Stimulated activated CD4-positive, alpha-beta T cell treated with anti-CD3 and anti-CD28 coated beads, Interleukin-1b, Interleukin-23, amount 100 ng/mL, for 48 hours (primary cell): ENCODE measurements at regions not wholly inside any gene's neighbourhood (a gene's known extent, or its start where the extent isn't known, plus 50 kb on each side); places are given as distances from the start of the nearest gene placed in this dataset.

ENCODE experiments used
- DNase-seq: peaks from one replicate; pipeline ENCODE4 v3.0.0-alpha.2; 2020

GRCh38 chr2:144835634-144836350, 315.9 kb upstream of the ZEB2 start:
- no peak for DNase-seq

GRCh38 chr2:144834998-144835633, 315.2 kb upstream of the ZEB2 start:
- no peak for DNase-seq

DNA sequence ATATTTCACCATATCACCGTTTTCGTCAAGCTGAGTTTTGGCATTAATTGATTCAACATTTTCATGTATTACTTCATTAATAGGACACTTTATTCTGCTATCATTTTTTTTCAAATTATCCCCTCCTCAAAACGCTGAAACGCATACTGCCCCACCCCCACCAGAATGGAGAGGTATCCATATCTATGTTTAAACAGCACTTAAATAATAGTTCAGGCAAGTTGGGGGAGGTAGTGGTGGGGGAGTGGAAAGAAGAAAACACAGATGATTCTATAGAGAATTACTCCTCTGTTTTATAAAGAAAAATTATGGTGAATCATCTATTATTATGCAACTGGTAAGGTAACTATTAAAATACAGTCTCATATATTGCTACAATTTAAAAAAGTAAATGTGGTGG, 314.4 kb upstream of the ZEB2 start:
- DNase-seq = no peak

- no peak for DNase-seq
Measured at GRCh38 chr2:144833075-144833637, 313.2 kb upstream of the ZEB2 start.

GRCh38 chr2:144832048-144832447, 312.1 kb upstream of the ZEB2 start:
- DNase-seq = no peak

DNA sequence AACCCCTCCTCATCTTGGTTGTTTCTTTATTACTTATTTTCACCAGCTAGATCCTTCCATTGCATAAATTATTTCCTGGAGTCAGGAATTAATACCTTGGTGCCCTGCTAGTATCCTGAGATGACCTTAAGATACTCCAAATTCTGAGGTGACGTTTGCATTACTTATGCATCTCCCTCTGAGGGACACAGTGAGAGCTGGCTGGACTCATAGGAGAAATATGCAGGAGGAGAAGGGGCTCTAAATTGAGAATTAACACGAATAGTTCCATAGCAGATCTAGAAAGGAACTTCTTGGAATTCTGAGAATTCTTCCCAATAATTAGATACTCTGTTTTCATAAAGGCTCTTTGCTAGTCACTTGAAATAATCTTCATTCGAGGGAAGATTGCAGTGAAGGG, 310.6 kb upstream of the ZEB2 start:
- no peak for DNase-seq

DNA sequence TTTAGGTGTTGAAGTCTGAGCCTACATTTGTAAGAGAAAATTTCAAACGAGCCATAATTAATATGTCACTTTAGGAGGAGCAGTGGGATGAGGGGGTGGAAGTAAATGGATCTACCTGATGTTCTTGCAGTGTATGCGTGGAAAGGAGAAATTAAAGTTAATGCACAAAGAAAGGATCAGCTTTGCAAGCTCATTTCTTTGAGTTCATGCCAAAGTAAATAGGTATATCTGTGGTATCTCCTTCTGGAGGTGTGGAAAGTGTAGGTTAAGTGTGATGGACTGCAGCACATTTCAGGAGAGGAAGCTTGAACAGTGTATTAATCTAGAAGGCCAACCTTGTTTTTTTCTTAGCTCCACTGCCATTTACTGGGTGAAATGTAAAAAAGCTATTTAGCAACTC, 307.5 kb upstream of the ZEB2 start:
- DNase-seq = no peak

DNA sequence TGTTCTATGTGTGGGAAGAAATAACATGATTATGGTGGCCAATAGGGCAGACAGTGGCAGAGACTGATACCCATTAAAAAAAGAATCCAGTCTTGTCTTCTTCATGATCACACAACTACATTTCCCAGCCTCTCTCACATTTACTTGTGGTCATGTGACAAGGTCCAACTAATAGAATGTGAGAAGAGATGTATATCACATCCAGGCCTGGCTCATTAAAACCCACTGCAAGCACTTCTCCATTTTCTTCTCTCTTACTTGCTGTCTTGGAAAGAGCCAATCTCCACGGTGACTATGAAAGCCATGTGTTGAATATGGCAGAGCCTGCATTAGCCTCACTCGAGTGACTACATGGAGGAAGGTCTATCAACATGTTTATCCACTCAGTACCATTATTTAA, 306.2 kb upstream of the ZEB2 start:
- no peak for DNase-seq

DNA sequence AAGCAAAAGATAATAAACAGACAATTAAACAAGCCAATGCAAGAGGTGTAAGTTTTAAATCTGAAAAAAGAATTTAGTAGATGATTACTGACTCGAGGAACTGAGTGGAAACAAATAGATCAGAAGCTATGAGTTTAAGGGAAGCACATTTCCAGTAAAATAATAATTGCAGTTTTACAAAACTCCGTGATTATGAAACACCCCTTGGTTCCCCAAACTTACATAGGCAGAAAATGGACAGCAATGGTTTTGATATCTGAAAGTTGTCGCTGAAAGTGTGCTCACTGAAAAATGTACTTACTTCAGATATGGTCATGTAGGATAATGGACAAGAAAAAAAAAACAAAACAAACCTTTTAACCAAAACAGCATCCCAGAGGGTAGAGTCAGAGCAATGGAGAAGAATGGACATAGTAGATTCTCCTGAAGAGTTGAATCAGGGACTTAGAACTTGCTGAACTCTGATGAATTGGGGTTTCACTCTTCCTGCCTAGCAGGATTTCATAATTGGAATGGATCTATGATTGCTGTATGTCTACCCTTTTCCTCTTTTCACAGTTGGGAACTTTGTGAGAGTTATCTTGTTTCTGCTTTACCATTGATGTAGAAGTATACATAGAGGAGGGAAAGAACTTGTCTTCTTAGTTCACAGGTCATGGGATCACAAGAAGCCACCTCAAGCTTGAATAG, 305.6 kb upstream of the ZEB2 start:
- no peak for DNase-seq

GRCh38 chr2:144824306-144825080, 304.6 kb upstream of the ZEB2 start:
- DNase-seq = no peak

- no peak for DNase-seq
Measured at GRCh38 chr2:144822966-144823365, 303.0 kb upstream of the ZEB2 start.

DNA sequence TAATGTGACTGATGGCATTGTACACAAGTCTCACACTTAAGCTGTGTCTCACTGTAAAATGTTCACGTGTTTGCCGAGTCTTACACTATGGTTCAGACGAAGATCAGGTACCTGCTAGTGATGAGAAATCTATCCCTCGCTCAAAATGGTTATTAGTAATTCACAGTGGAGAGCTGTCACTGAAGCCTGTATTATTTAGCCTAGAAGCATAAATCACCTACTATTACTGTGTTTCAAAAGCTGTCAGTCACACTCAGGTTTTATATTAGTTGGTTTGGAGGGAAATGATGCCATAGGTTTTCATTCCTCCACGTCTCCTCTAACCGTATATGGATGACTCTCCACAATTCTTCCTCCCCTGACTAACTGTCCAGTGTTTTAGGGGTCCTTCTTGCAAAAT, 292.4 kb upstream of the ZEB2 start:
- DNase-seq = no peak

- no peak for DNase-seq
Measured at GRCh38 chr2:144801766-144802165, 281.8 kb upstream of the ZEB2 start.

- no peak for DNase-seq
Measured at GRCh38 chr2:144801325-144801724, 281.4 kb upstream of the ZEB2 start.

DNA sequence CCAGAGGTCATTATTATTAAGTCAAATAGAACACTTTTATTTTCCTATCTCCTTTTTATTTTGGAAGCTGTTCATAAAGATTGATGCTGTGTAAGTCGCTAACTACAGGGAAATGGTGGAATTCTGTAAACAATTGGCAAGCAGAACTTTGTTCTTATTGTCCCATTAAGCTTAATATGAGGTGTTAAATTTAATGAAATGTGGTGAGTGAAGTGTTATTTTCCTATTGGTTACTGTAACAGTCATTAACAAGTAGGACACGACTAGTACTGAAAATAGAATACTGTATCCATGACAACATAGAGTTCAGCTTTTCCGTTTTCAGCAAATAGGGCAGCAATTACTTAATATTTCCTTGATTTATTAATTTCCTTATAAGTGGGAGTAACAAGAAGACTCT, 279.1 kb upstream of the ZEB2 start:
- no peak for DNase-seq

GRCh38 chr2:144798034-144798433, 278.1 kb upstream of the ZEB2 start:
- DNase-seq = no peak

- no peak for DNase-seq
Measured at GRCh38 chr2:144796936-144797335, 277.0 kb upstream of the ZEB2 start.

DNA sequence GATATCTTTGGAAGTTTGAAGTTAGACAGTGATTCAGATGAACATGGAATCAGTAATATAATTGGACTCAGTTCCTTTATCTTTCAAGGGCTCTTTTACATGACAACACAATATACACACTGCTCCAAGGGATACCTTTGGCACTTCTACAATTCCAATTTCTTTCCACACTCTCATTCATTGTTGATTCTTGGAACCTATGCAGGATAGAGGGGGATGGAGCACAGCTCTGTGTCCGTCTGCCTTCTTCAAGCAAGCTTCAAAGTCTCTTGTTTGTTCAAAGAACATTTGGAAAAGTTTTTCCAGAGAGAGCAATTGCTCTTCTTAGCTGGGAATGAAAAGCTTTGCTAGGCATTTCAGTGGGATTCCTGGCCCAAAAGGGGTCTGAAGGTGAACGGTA, 276.2 kb upstream of the ZEB2 start:
- DNase-seq = no peak

DNA sequence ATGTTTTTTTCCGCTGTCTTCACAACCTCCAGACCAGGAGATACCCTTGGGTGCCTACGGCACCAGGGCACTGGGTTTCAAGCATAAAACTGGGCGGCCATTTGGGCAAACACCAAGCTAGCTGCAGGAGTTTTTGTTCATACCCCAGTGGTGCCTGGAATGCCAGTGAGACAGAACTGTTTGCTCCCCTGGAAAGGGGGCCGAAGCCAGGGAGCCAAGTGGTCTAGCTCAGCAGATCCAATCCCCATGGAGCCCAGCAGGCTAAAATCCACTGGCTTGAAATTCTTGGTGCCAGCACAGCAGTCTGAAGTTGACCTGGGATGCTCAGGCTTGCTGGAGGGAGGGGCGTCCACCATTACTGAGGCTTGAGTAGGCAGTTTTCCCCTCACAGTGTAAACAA, 265.3 kb upstream of the ZEB2 start:
- no peak for DNase-seq

DNA sequence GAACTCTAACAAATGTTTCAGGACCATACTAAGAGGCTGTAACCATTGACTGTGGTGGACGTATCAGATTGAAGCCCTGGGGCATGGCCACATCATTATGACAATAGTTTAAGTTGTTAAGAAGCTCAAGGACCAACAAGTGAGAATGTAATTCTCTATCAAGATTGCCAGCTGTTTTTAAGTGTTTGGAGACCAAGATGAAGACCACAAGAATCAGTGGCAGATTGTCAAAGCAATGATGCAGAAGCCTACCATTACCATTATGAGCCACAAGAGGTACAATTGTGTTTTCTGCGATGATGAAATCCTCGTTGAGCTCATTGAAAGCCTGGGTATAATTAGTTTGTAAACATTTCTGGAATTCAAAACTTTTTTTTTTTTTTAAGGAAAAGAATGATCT, 261.1 kb upstream of the ZEB2 start:
- DNase-seq = no peak

GRCh38 chr2:144776766-144777165, 256.8 kb upstream of the ZEB2 start:
- no peak for DNase-seq

- DNase-seq = no peak
Measured at GRCh38 chr2:144774809-144775208, 254.9 kb upstream of the ZEB2 start.

DNA sequence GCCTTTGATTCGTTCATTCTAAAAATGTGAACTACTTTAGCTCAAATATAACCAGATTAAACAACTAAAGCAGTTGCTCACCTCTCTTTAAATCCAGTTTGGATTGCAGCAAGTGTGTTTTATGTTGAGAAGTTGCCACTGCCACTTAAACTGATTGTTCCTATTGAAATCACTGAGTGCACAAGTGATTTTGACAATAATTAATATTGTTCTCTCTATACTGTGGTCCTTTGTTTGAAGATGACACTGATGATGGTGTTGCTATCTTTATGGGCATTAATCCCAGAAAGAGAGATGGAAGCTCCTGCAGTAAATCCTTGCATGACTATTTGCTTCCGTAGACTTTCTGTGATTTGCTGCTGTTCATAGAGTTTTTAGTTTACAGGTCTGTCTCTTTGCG, 251.4 kb upstream of the ZEB2 start:
- no peak for DNase-seq
